Stimulated activated CD4-positive, alpha-beta T cell treated with anti-CD3 and anti-CD28 coated beads, Interleukin-12 subunit alpha, Interleukin-12 subunit beta, amount 100 ng/mL, for 48 hours (primary cell): ENCODE measurements at regions not wholly inside any gene's neighbourhood (a gene's known extent, or its start where the extent isn't known, plus 50 kb on each side); places are given as distances from the start of the nearest gene placed in this dataset.

Experiments used
- DNase-seq, 3 donors: peaks; one replicate each; pipeline ENCODE4 v3.0.0-alpha.2; 2020; ENCODE audit warnings: low read depth in 2 of 3, low spot score in 1 of 3

- DNase-seq = no peak
Observed at GRCh38 chr4:15270201-15270600, 157.6 kb upstream of the C1QTNF7 start.

GRCh38 chr4:15286041-15286440, 141.8 kb upstream of the C1QTNF7 start:
- DNase-seq = no peak

- DNase-seq = no peak
Observed at GRCh38 chr4:15291122-15291521, 136.7 kb upstream of the C1QTNF7 start.

DNA sequence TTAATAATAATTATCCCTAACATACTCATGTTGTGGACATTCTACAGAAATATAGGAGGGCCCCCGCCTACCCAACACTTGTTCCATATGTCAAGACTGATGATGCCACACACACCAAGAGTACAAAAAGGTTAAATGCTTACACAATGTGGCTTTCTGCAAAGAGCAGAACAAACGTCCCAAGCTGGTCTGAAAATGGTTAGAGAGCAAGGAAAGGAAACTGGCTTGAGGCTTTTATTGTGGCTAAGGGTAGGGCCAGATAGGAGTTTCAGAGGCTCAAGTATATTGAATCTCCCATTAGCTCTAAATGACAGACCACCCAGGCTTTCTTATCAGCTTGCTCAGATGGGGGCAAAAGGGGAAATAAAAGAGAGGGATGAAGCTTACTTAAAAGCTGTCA, 134.1 kb upstream of the C1QTNF7 start:
- no peak for DNase-seq

GRCh38 chr4:15294202-15294601, 133.6 kb upstream of the C1QTNF7 start:
- no peak for DNase-seq

- DNase-seq = no peak
Observed at GRCh38 chr4:15294832-15295231, 133.0 kb upstream of the C1QTNF7 start.

DNA sequence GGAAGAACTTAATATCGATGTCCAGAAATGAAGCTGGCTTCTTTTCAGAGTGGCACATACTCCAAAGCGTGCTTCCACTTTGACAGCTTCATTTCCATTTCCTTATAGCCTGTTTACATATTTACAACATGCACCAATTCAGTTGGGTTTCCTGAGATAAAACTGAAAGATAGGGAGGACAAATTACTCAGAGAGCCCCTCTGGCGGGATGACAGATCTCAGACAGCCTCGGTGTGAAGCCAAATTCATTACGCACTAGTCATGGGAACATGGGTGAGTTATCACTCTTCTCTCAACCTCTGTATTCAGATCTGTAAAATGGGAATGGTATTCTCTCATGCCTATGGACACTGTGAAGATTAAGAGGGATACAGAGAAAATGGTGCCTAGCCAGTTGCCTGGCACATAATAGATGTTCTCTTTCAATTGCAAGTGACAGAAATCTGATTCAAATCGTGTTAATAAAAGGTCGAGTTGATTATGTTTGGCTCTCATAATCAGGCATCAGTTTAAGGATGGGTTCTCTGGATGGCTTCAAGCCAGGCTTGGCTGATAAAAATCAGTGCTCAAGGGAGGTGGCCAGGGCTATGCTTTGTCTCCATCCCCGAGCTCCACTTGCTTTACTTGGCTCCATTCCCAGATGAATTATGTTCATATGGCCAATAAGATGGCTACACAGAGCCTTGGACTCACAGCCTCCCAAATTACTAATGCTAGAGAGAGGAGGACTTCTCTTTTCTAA, 132.2 kb upstream of the C1QTNF7 start:
- DNase-seq = no peak

GRCh38 chr4:15297344-15297743, 130.5 kb upstream of the C1QTNF7 start:
- DNase-seq = no peak

- DNase-seq = no peak
Observed at GRCh38 chr4:15299627-15300026, 128.2 kb upstream of the C1QTNF7 start.

- no peak for DNase-seq
Observed at GRCh38 chr4:15303052-15303641, 124.7 kb upstream of the C1QTNF7 start.

GRCh38 chr4:15314974-15315373, 112.9 kb upstream of the C1QTNF7 start:
- DNase-seq = no peak

DNA sequence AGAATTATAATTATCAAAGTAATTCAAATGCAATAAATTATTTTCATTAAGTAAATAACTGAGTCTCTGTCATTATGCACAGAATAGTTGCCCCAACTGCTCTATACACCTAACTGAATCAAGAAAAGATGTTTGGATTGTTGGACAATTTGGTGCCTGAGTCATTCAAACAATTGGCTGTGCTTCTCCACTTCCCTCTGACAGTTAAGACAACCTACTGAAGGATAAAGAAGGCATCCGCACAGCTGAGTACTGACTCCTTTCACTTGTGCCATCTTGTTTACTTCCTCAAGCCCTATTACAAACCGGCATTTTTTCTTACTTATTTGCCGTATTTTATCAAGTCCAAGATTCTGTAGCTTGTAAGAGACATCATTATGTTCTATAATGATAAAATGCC, 110.6 kb upstream of the C1QTNF7 start:
- no peak for DNase-seq

DNA sequence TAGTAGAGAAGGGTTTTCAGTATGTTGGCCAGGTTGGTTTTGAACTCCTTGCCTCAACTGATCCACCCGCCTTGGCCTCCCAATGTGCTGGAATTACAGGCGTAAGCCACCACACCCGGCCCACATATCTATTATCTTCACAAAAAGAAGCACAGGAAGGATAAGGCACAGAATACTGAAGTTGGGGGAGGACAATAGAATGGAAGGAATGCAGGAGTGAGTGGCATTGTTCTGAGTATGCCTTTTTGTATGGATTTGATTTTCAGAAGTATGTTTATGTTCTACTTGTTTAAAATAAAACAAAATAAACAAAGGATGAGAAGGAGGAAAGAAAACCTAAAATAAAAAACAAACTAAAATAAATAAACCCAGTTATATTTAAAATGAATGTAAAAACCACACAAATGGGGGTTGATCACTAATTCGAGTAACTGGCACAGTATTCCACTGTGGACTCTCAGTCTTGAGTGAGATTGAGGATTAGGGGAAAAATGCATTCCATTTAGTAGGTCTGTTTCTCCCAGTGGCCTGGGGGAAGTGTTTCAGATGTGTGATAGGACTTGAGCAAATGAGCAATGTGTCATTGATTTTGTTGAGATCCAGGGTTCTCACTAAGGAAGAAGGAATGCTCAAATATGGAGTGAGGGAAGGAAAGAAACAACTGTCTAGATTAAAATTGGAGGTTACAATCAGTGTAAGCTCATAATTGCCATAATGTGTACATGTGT, 109.0 kb upstream of the C1QTNF7 start:
- no peak for DNase-seq

DNA sequence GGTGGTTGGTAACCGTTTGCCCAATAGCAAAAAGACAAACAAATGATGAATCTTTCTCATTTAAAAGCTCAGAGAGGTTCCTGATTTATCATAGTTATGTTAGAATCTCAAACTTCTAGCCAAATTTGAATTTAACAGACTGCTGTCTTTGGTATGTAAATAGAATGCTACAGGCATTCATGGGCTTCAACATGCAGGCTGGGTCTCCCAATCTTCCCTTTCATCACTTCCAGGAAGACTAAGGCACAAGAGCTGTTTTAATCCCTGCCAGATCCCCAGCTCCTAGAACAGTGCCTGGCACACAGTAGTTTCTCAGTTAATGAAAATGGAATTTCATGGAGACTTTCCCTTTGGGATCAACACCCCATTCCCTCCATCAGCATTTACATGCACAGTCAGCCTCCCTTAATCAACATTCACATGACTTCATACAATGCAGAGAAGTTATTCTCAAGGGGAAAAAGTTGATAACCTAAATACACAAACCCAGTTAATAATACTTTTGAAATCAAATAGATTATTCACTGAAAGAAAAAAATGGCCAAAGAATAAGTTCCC, 107.6 kb upstream of the C1QTNF7 start:
- no peak for DNase-seq

- no peak for DNase-seq
Observed at GRCh38 chr4:15322006-15322405, 105.8 kb upstream of the C1QTNF7 start.

- no peak for DNase-seq
Observed at GRCh38 chr4:15325987-15326386, 101.8 kb upstream of the C1QTNF7 start.

DNA sequence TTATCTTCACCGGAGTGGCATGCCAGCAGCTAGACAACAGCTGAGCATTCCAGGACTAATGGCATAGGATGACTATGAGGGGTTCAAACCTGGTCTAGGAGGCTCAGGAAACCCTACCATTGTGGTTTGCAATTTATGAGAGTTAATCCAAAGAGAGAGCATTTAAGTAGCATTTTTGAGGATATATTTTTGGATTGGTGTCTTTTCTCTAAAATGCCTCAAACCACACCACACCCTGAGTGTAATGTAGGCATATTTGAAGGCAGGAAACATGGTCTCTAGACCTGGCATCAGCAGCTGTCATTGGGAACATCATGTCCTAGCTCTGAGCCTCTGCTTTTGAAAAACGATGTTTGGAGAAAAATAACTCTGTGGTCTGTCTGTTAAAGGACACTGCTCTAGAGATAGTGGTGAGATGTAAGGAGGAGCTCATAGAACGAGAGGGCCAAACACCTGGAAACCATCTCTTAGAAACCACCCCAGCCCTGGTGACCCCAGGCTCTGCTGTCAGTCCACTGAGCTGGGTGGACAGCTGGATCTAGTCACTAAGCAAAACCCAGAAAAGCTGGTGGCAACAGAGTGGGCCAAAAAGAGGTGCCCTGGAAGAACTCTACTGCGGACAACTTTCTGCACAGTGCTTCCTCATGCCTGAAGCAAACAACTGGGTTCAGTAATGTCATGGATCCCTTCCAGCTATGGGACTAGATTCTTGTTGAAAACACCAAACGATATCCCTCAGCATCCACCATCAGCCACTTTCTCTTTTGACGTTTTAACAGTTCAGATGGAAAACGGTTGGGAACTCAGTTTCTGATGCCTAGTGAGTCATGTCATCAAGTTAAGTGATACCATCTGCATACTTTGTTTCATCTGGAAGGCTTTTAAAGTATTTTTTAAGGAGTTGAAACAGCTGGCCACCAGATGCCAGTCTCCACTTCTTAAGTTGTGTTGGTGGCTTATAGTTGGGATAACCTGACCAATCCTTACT, 100.2 kb upstream of the C1QTNF7 start:
- DNase-seq = no peak

DNA sequence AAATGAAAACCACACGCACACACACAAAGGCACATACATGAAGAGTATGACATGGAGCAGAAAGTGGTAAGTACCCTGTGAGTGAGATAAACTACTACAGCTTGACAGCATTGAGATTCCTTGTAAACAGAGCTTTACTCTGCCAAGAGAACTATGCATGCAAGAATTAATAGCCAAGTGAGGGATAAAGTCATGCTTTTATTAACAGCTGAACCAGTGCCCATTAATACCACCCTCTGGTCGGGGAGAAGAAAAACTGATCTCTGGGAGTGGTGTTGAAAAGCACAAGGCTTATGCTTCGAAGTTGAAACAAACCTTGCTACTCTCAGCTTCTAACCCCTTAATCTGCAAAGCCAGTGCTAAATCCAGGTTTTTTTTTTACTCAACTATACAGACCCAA, 95.9 kb upstream of the C1QTNF7 start:
- no peak for DNase-seq

- DNase-seq = no peak
Observed at GRCh38 chr4:15332377-15332776, 95.5 kb upstream of the C1QTNF7 start.

- no peak for DNase-seq
Observed at GRCh38 chr4:15333692-15334633, 93.9 kb upstream of the C1QTNF7 start.
